HT-29 (cell line): ENCODE measurements at regions not wholly inside any gene's neighbourhood (a gene's known extent, or its start where the extent isn't known, plus 50 kb on each side); places are given as distances from the start of the nearest gene placed in this dataset.

Experiments used
- DNase-seq: peaks from one replicate; pipeline ENCODE4 v3.0.0-alpha.2; 2015; ENCODE audit warnings: low spot score

- DNase-seq, result no peak
Observed at GRCh38 chr18:50444539-50444938, 69.7 kb downstream of the SKA1 start.

- DNase-seq, result no peak
Observed at GRCh38 chr18:50446629-50447028, 71.8 kb downstream of the SKA1 start.

GRCh38 chr18:50447102-50447741 is 72.4 kb downstream of the SKA1 start:
- no peak for DNase-seq

GRCh38 chr18:50447952-50448351 is 73.1 kb downstream of the SKA1 start:
- DNase-seq, result no peak

GRCh38 chr18:50451100-50451842 is 76.4 kb downstream of the SKA1 start:
- DNase-seq, result no peak

GRCh38 chr18:50453014-50453680 is 78.3 kb downstream of the SKA1 start:
- DNase-seq, result no peak

- no peak for DNase-seq
Observed at GRCh38 chr18:50453732-50454131, 78.9 kb downstream of the SKA1 start.

- DNase-seq, result no peak
Observed at GRCh38 chr18:50454387-50454988, 79.6 kb downstream of the SKA1 start.

- no peak for DNase-seq
Observed at GRCh38 chr18:50456285-50456684, 81.4 kb downstream of the SKA1 start.

- DNase-seq, result no peak
Observed at GRCh38 chr18:50457639-50458038, 82.8 kb downstream of the SKA1 start.

- no peak for DNase-seq
Observed at GRCh38 chr18:50458366-50458765, 83.5 kb downstream of the SKA1 start.

- DNase-seq, result no peak
Observed at GRCh38 chr18:50458796-50459195, 84.0 kb downstream of the SKA1 start.

GRCh38 chr18:50460062-50460461 is 85.2 kb downstream of the SKA1 start:
- no peak for DNase-seq

- no peak for DNase-seq
Observed at GRCh38 chr18:50460716-50461115, 85.9 kb downstream of the SKA1 start.

- DNase-seq, result no peak
Observed at GRCh38 chr18:50461251-50461650, 86.4 kb downstream of the SKA1 start.

GRCh38 chr18:50465211-50466153 is 90.6 kb downstream of the SKA1 start:
- no peak for DNase-seq

- no peak for DNase-seq
Observed at GRCh38 chr18:50466634-50467033, 91.8 kb downstream of the SKA1 start.

- no peak for DNase-seq
Observed at GRCh38 chr18:50468807-50469206, 91.1 kb upstream of the MAPK4 start.

- no peak for DNase-seq
Observed at GRCh38 chr18:50469380-50469781, 90.5 kb upstream of the MAPK4 start.

- no peak for DNase-seq
Observed at GRCh38 chr18:50472941-50473340, 86.9 kb upstream of the MAPK4 start.

- no peak for DNase-seq
Observed at GRCh38 chr18:50473881-50474280, 86.0 kb upstream of the MAPK4 start.
